Lower leg skin (tissue), 3 donors: ENCODE measurements at regions not wholly inside any gene's neighbourhood (a gene's known extent, or its start where the extent isn't known, plus 50 kb on each side); places are given as distances from the start of the nearest gene placed in this dataset.

Experiments
- CTCF ChIP-seq, 3 donors: fragments of 450-650 bp; IDR thresholded peaks; one replicate each; pipeline ENCODE4 v1.5.1; 2016; ENCODE audit warnings: antibody characterized with exemption in 3 of 3, mild to moderate bottlenecking in 3 of 3, moderate library complexity in 2 of 3
- POLR2A ChIP-seq, 2 donors: fragments of 450-650 bp; IDR thresholded peaks; one replicate each; pipeline ENCODE4 v1.6.1; 2016 to 2017; ENCODE audit warnings: antibody characterized with exemption in 2 of 2, mild to moderate bottlenecking in 1 of 2, moderate library complexity in 1 of 2

- no peak for TF ChIP-seq CTCF (IDR thresholded peaks at IDR 0.05)
- no peak for TF ChIP-seq POLR2A (IDR thresholded peaks at IDR 0.05)
Observed at GRCh38 chr5:7218141-7218540, 177.8 kb upstream of the ADCY2 start.
